ENCODE measurements at regions not wholly inside any gene's neighbourhood (a gene's known extent, or its start where the extent isn't known, plus 50 kb on each side); places are given as distances from the start of the nearest gene placed in this dataset.

- no peak overlapping the region for H3K4me3 ChIP-seq
- H3K4me1 ChIP-seq (replicated peaks): peaks cover 11% of the 10 kb centered on the region
- TF ChIP-seq, protein P1, sequence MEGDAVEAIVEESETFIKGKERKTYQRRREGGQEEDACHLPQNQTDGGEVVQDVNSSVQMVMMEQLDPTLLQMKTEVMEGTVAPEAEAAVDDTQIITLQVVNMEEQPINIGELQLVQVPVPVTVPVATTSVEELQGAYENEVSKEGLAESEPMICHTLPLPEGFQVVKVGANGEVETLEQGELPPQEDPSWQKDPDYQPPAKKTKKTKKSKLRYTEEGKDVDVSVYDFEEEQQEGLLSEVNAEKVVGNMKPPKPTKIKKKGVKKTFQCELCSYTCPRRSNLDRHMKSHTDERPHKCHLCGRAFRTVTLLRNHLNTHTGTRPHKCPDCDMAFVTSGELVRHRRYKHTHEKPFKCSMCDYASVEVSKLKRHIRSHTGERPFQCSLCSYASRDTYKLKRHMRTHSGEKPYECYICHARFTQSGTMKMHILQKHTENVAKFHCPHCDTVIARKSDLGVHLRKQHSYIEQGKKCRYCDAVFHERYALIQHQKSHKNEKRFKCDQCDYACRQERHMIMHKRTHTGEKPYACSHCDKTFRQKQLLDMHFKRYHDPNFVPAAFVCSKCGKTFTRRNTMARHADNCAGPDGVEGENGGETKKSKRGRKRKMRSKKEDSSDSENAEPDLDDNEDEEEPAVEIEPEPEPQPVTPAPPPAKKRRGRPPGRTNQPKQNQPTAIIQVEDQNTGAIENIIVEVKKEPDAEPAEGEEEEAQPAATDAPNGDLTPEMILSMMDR (IDR thresholded peaks at IDR 0.05): no peak
- TF ChIP-seq POLR2AphosphoS5 (IDR thresholded peaks at IDR 0.05): peak; percentile 91
- peak; percentile 94 for DNase-seq (ENCODE audit: low spot score)
- no peaks in the 10 kb centered on the region for H3K9me3 ChIP-seq
- H3K36me3 ChIP-seq: no peaks in the 10 kb centered on the region
- intact Hi-C loops (cut with DNase I): no loop called here
- 2% methylated on average over 11 of the region's 11 CpGs for WGBS
- no peaks in the 10 kb centered on the region for H3K27me3 ChIP-seq (replicated peaks; ENCODE audit: insufficient read depth)
- peak overlapping the region; percentile 51 to 59 for H3K27ac ChIP-seq
Observed at GRCh38 chr7:36037121-36037662, 115.9 kb upstream of the EEPD1 start.

DNA sequence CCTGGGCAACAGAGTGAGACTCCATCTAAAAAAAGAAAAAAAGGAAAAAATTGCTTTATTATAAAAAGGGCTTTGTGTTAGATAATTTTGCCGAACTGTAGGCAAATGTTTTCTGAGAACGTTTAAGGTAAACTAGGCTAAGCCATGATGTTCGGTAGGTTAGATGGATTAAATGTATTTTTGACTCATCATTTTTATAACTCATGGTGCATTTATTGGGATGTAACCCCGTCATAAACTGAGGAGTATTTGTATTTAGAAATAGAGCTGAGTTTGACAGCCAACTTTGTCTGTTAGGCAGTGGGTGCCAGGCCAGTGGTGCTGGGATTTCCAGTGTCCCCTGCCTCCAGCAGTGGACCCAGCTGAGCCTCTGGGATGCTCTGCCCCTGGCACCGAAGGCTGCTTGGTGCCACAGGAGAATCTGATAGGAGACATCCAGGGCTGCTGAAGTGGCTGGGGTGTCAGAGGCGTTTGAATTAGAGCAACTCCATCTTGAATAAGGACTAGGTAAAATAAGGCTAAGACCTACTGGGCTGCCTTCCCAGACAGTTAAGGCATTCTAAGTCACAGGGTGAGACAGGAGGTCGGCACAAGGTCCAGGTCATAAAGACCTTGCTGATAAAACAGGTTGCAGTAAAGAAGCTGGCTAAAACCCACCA is 114.9 kb upstream of the EEPD1 start:
- Histone ChIP-seq H3K9me3 (no peaks in the 10 kb centered on the region), H3K4me3 (no peak overlapping the region), H3K27ac (peak overlapping the region; percentile 51 to 59), H3K27me3 (replicated peaks; ENCODE audit: insufficient read depth) (no peaks in the 10 kb centered on the region), H3K4me1 (replicated peaks) (peaks cover 11% of the 10 kb centered on the region), H3K36me3 (no peaks in the 10 kb centered on the region)
- TF ChIP-seq, protein P1 (IDR thresholded peaks at IDR 0.05): no peak
- TF ChIP-seq POLR2A (IDR thresholded peaks at IDR 0.05) (no peak), POLR2AphosphoS5 (IDR thresholded peaks at IDR 0.05) (no peak)
- WGBS: 69% methylated on average over 7 of the region's 7 CpGs
- DNase-seq (ENCODE audit: low spot score): no peak
- intact Hi-C loops (cut with DNase I): no loop called here

GRCh38 chr7:36039243-36039642 is 113.8 kb upstream of the EEPD1 start:
- no peak overlapping the region for H3K4me3 ChIP-seq
- H3K4me1 ChIP-seq (replicated peaks): peaks cover 11% of the 10 kb centered on the region
- 95% methylated on average over 11 of the region's 11 CpGs for WGBS
- TF ChIP-seq POLR2A (IDR thresholded peaks at IDR 0.05) (no peak), POLR2AphosphoS5 (IDR thresholded peaks at IDR 0.05) (no peak)
- TF ChIP-seq, protein P1 (IDR thresholded peaks at IDR 0.05): no peak
- H3K27ac ChIP-seq: no peak overlapping the region
- intact Hi-C loops (cut with DNase I): no loop called here
- no peak for DNase-seq (ENCODE audit: low spot score)
- H3K27me3 ChIP-seq (replicated peaks; ENCODE audit: insufficient read depth): no peaks in the 10 kb centered on the region
- no peaks in the 10 kb centered on the region for H3K9me3 ChIP-seq
- H3K36me3 ChIP-seq: no peaks in the 10 kb centered on the region

- H3K4me3 ChIP-seq: no peak overlapping the region
- no peaks in the 10 kb centered on the region for H3K9me3 ChIP-seq
- TF ChIP-seq POLR2AphosphoS5 (IDR thresholded peaks at IDR 0.05) (no peak), POLR2A (IDR thresholded peaks at IDR 0.05) (no peak)
- TF ChIP-seq, protein P1 (IDR thresholded peaks at IDR 0.05): no peak
- 70% methylated on average over 3 of the region's 3 CpGs for WGBS
- no peak overlapping the region for H3K27ac ChIP-seq
- H3K4me1 ChIP-seq (replicated peaks): peaks cover 11% of the 10 kb centered on the region
- DNase-seq (ENCODE audit: low spot score): no peak
- H3K27me3 ChIP-seq (replicated peaks; ENCODE audit: insufficient read depth): no peaks in the 10 kb centered on the region
- no peaks in the 10 kb centered on the region for H3K36me3 ChIP-seq
- intact Hi-C loops (cut with DNase I): no loop called here
Observed at GRCh38 chr7:36039671-36040070, 113.4 kb upstream of the EEPD1 start.

DNA sequence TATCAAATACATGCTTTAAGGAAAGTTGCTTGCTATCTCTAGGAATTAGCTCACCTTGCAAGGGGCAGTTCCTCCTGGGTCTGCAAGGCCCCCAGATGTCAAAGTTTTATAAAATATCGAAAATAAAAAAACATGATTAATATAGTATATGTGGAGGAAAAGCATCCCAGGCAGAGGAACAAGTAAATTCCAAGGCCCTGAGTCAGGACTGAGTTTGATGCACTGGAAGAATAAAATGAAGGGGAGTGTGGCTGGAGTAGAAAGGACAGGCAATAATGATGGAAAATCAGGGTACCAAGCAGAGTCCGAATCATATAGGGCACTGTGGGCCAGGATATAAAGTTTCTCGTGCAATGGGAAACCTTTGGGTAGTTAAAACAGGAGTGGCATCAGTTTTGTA is 112.4 kb upstream of the EEPD1 start:
- intact Hi-C loops (cut with DNase I): no loop called here
- H3K4me3 ChIP-seq: no peak overlapping the region
- TF ChIP-seq, protein P1 (IDR thresholded peaks at IDR 0.05): no peak
- TF ChIP-seq POLR2AphosphoS5 (IDR thresholded peaks at IDR 0.05): no peak
- TF ChIP-seq POLR2A (IDR thresholded peaks at IDR 0.05): no peak
- H3K36me3 ChIP-seq: no peaks in the 10 kb centered on the region
- no peaks in the 10 kb centered on the region for H3K9me3 ChIP-seq
- no peaks in the 10 kb centered on the region for H3K27me3 ChIP-seq (replicated peaks; ENCODE audit: insufficient read depth)
- no peak for DNase-seq (ENCODE audit: low spot score)
- 91% methylated on average over 3 of the region's 3 CpGs for WGBS
- peaks cover 11% of the 10 kb centered on the region for H3K4me1 ChIP-seq (replicated peaks)
- H3K27ac ChIP-seq: no peak overlapping the region
